Pancreas (tissue), 10 donors: ENCODE measurements at regions not wholly inside any gene's neighbourhood (a gene's known extent, or its start where the extent isn't known, plus 50 kb on each side); places are given as distances from the start of the nearest gene placed in this dataset.
"Not testable (repeated sequence)": the region's sequence is repeated elsewhere in the genome, so short reads cannot be mapped to it uniquely, and the experiment has no call there.

Source experiments
- ATAC-seq, 4 donors: fragments of 200-7000 bp; cut with Tn5 transposase; one replicate each; pipeline versions ENCODE4 v1.8.0 to v1.9.1; 2020; ENCODE audit warnings: mild to moderate bottlenecking in 4 of 4, moderate library complexity in 4 of 4
- DNase-seq, 6 donors: peaks; one replicate each; pipeline ENCODE4 v3.0.0-alpha.2; 2020
- FAIRE-seq: peaks from 2 replicates; lab custom pipeline; 2012; peaks lifted over from hg19 to GRCh38; lab: Jason Lieb, UNC
- H3K27ac ChIP-seq, 4 donors: fragments of 200-600 bp; sonication (generic); 1 replicate in 3 of 4; 2 replicates in 1 of 4; pipeline versions ENCODE4 v1.5.0 to v1.8.0; 2020
- H3K27me3 ChIP-seq, 4 donors: fragments of 200-600 bp; one replicate each; pipeline ENCODE4 v1.8.0; 2021
- H3K36me3 ChIP-seq, 3 donors: fragments of 200-600 bp; sonication (generic) in 1 of 3; one replicate each; pipeline versions ENCODE4 v1.5.0 to v1.8.0; 2020 to 2021
- H3K4me1 ChIP-seq, 3 donors: fragments of 200-600 bp; one replicate each; pipeline ENCODE4 v1.8.0; 2021
- H3K4me3 ChIP-seq, 4 donors: fragments of 200-600 bp; sonication (generic) in 2 of 4; one replicate each; pipeline versions ENCODE4 v1.5.0 to v1.8.0; 2020 to 2021
- H3K9me3 ChIP-seq, 4 donors: fragments of 200-600 bp; one replicate each; pipeline ENCODE4 v1.8.0; 2021
- CTCF ChIP-seq, 4 donors: fragments of 200-600 bp; sonication (generic) in 3 of 4; IDR thresholded peaks; one replicate each; pipeline versions ENCODE4 v1.5.0 to v1.8.0; 2021; ENCODE audit warnings: antibody characterized with exemption in 4 of 4
- WGBS, 2 donors: extraction: QIAGEN DNeasy Blood & Tissue Kit; methylation state at CpG; one replicate each; pipeline ENCODE4 v1.1.7; 2013; 5-methylcytosine and 5-hydroxymethylcytosine counted together
- intact Hi-C, 3 donors: fragments of 100-400 bp; cut with DNase I; formaldehyde crosslinking; loops; one replicate each; pipeline versions ENCODE4 v1.11.1 to v1.14.2; 2022
- donor health status: healthy with polysubstance abuse.
- donor health status: DM: no; HTN: no; CAD: no; lungs with moderate emphysema.
- donor health status: DM: no; HTN: no; CAD: no.
- donor health status: control.
- donor health status: control.
- donor health status: Bipolar disorder and iron deficiency.
- donor health status: DM: yes; HTN: yes; CAD: no.
- donor health status: DM: no; HTN: no; CAD: no.
- donor health status: DM: no; HTN: no; CAD: no.
- donor health status: DM: yes; HTN: yes; CAD: no.

- DNase-seq, result no peak
- intact Hi-C loops, result no loop called here
- no peak overlapping the region for H3K27ac ChIP-seq
- no peaks in the 10 kb centered on the region for H3K4me1 ChIP-seq
- TF ChIP-seq CTCF (IDR thresholded peaks at IDR 0.05), result no peak
- ATAC-seq, result no peak
- 58 to 59% methylated on average over 2 of the region's 2 CpGs for WGBS, 2 donors
- H3K4me3 ChIP-seq, result no peak overlapping the region
- no peaks in the 10 kb centered on the region for H3K36me3 ChIP-seq
- peaks cover 0 to 1% (median 0%) of the 10 kb centered on the region in 4 donors for H3K27me3 ChIP-seq
- no peaks in the 10 kb centered on the region for H3K9me3 ChIP-seq
- no peak for FAIRE-seq
Observed at GRCh38 chr3:46576-46975, 150.0 kb upstream of the CHL1 start.

- H3K4me1 ChIP-seq, H3K36me3 ChIP-seq, intact Hi-C loops, DNase-seq, FAIRE-seq, H3K27me3 ChIP-seq, H3K27ac ChIP-seq, ATAC-seq, H3K9me3 ChIP-seq, H3K4me3 ChIP-seq: not testable (repeated sequence)
- WGBS, 2 donors, result 72 to 73% methylated on average over 5 of the region's 5 CpGs
Observed at GRCh38 chr3:53441-53840, 143.1 kb upstream of the CHL1 start.

- FAIRE-seq, result no peak
- no peak overlapping the region for H3K27ac ChIP-seq
- H3K9me3 ChIP-seq, result no peaks in the 10 kb centered on the region
- 65 to 86% methylated on average over 5 of the region's 5 CpGs for WGBS, 2 donors
- no peak for TF ChIP-seq CTCF (IDR thresholded peaks at IDR 0.05)
- no peak for ATAC-seq
- intact Hi-C loops, result no loop called here
- DNase-seq, result no peak
- no peaks in the 10 kb centered on the region for H3K4me1 ChIP-seq
- H3K36me3 ChIP-seq, result no peaks in the 10 kb centered on the region
- no peak overlapping the region for H3K4me3 ChIP-seq
- peaks cover 0 to 4% (median 0%) of the 10 kb centered on the region in 4 donors for H3K27me3 ChIP-seq
Observed at GRCh38 chr3:54240-54639, 142.3 kb upstream of the CHL1 start.

- no peak for FAIRE-seq
- Histone ChIP-seq H3K9me3 (no peaks in the 10 kb centered on the region), H3K36me3 (no peaks in the 10 kb centered on the region), H3K4me3 (no peak overlapping the region), H3K4me1 (no peaks in the 10 kb centered on the region), H3K27me3 (peaks cover 0 to 2% (median 0%) of the 10 kb centered on the region in 4 donors), H3K27ac (no peak overlapping the region)
- TF ChIP-seq CTCF (IDR thresholded peaks at IDR 0.05), result no peak
- WGBS, 2 donors, result 65 to 76% methylated on average over 4 of the region's 4 CpGs
- intact Hi-C loops, result no loop called here
- DNase-seq, result no peak
- ATAC-seq, result no peak
Observed at GRCh38 chr3:56672-57071, 139.9 kb upstream of the CHL1 start.

GRCh38 chr3:59854-60253 lies 136.7 kb upstream of the CHL1 start:
- TF ChIP-seq CTCF (IDR thresholded peaks at IDR 0.05), result no peak

More at GRCh38 chr3:59854-60253, 136.7 kb upstream of the CHL1 start:
- 72 to 79% methylated on average over 7 of the region's 7 CpGs for WGBS, 2 donors
- DNase-seq (no peak), ATAC-seq (no peak), FAIRE-seq (no peak)
- Histone ChIP-seq H3K4me3 (no peak overlapping the region), H3K27ac (no peak overlapping the region), H3K36me3 (no peaks in the 10 kb centered on the region), H3K4me1 (peaks cover 0 to 6% (median 4%) of the 10 kb centered on the region in 3 donors), H3K27me3 (no peaks in the 10 kb centered on the region), H3K9me3 (no peaks in the 10 kb centered on the region)
- intact Hi-C loops, result no loop called here
